WTC11 (cell line): ENCODE measurements at regions not wholly inside any gene's neighbourhood (a gene's known extent, or its start where the extent isn't known, plus 50 kb on each side); places are given as distances from the start of the nearest gene placed in this dataset.

ENCODE experiments used
- ATAC-seq: fragments of 200-7000 bp; cut with Tn5 transposase; 2 replicates; pipeline ENCODE4 v1.10.0; 2021; ENCODE audit warnings: mild to moderate bottlenecking, moderate library complexity
- CTCF ChIA-PET: fragments of 300-600 bp; sonication (Branson Sonifier 250); formaldehyde crosslinking; loops from one replicate; lab custom pipeline; 2021; ENCODE audit warnings: antibody characterized with exemption; lab: Charles Lee
- POLR2A ChIA-PET: fragments of 350-600 bp; sonication (Branson Sonifier 250); formaldehyde crosslinking; loops from one replicate; lab custom pipeline; 2021; ENCODE audit warnings: antibody characterized with exemption; lab: Charles Lee
- DNase-seq: peaks from one replicate; pipeline ENCODE4 v3.0.0; 2021; ENCODE audit warnings: low spot score
- H3K27ac Mint-ChIP-seq: 2 replicates; pipeline ENCODE4 v1.8.0; 2021; ENCODE audit warnings: mixed read lengths
- H3K27me3 Mint-ChIP-seq: 2 replicates; pipeline ENCODE4 v1.8.0; 2021; ENCODE audit warnings: low read depth, mild to moderate bottlenecking, moderate library complexity, mixed read lengths
- H3K36me3 Mint-ChIP-seq: 2 replicates; pipeline ENCODE4 v1.8.0; 2021; ENCODE audit warnings: mixed read lengths
- H3K4me1 Mint-ChIP-seq: 2 replicates; pipeline ENCODE4 v1.8.0; 2022; ENCODE audit warnings: mixed read lengths
- H3K4me3 Mint-ChIP-seq: 2 replicates; pipeline ENCODE4 v1.8.0; 2021; ENCODE audit warnings: mild to moderate bottlenecking, moderate library complexity, mixed read lengths
- H3K9me3 Mint-ChIP-seq: 2 replicates; pipeline ENCODE4 v1.8.0; 2021; ENCODE audit warnings: mixed read lengths
- ELF4 ChIP-seq: sonication (generic); formaldehyde crosslinking; IDR thresholded peaks from 2 replicates; pipeline ENCODE4 v1.8.1; 2022; ENCODE audit warnings: low read depth, mild to moderate bottlenecking, moderate library complexity, missing genetic modification reagents
- EMX1 ChIP-seq: fragments of 250-450 bp; sonication (Bioruptor Pico); IDR thresholded peaks from 2 replicates; pipeline ENCODE4 v1.8.0; 2021; ENCODE audit warnings: mild to moderate bottlenecking
- FOXJ3 ChIP-seq: sonication (generic); formaldehyde crosslinking; IDR thresholded peaks from 2 replicates; pipeline ENCODE4 v1.9.0; 2021; ENCODE audit warnings: missing genetic modification reagents, mild to moderate bottlenecking, borderline replicate concordance
- GRHL2 ChIP-seq: fragments of 250-450 bp; sonication (Bioruptor Pico); IDR thresholded peaks from 2 replicates; pipeline ENCODE4 v1.8.0; 2022; ENCODE audit warnings: mild to moderate bottlenecking, moderate library complexity; ENCODE audit not compliant: insufficient replicate concordance, severe bottlenecking
- IRF2 ChIP-seq: sonication (generic); formaldehyde crosslinking; IDR thresholded peaks from 2 replicates; pipeline ENCODE4 v1.8.0; 2022; ENCODE audit warnings: low read depth, missing genetic modification reagents, borderline replicate concordance
- JUN ChIP-seq: sonication (generic); formaldehyde crosslinking; IDR thresholded peaks from 2 replicates; pipeline ENCODE4 v1.8.0; 2023; ENCODE audit warnings: mild to moderate bottlenecking, missing genetic modification reagents
- NFYB ChIP-seq: sonication (generic); formaldehyde crosslinking; conservative IDR thresholded peaks from 2 replicates; pipeline ENCODE4 v1.8.0; 2022; ENCODE audit warnings: low read depth, missing genetic modification reagents
- NR3C1 ChIP-seq: sonication (generic); formaldehyde crosslinking; conservative IDR thresholded peaks from 2 replicates; pipeline ENCODE4 v1.8.1; 2023; ENCODE audit warnings: low read depth, mild to moderate bottlenecking, missing genetic modification reagents
- SMAD4 ChIP-seq: sonication (generic); formaldehyde crosslinking; IDR thresholded peaks from 2 replicates; pipeline ENCODE4 v1.8.0; 2022; ENCODE audit warnings: mild to moderate bottlenecking, missing genetic modification reagents
- TP53 ChIP-seq: sonication (generic); formaldehyde crosslinking; IDR thresholded peaks from 2 replicates; pipeline ENCODE4 v1.8.1; 2023; ENCODE audit warnings: mild to moderate bottlenecking, missing genetic modification reagents
- ZNF219 ChIP-seq: sonication (generic); formaldehyde crosslinking; IDR thresholded peaks from 2 replicates; pipeline ENCODE4 v1.8.0; 2023; ENCODE audit warnings: missing genetic modification reagents, mild to moderate bottlenecking, borderline replicate concordance
- ZNF416 ChIP-seq: fragments of 250-450 bp; sonication (Bioruptor Pico); IDR thresholded peaks from 2 replicates; pipeline ENCODE4 v1.9.0; 2021; ENCODE audit warnings: mild to moderate bottlenecking, inconsistent platforms
- ZNF423 ChIP-seq: fragments of 250-450 bp; sonication (Bioruptor Pico); IDR thresholded peaks from 2 replicates; pipeline ENCODE4 v2.1.2; 2022; ENCODE audit warnings: mild to moderate bottlenecking, moderate library complexity
- ZNF671 ChIP-seq: fragments of 250-450 bp; sonication (Bioruptor Pico); IDR thresholded peaks from 2 replicates; pipeline ENCODE4 v1.8.0; 2021; ENCODE audit warnings: mild to moderate bottlenecking
- TF ChIP-seq, protein P1 (sequence below): sonication (generic); formaldehyde crosslinking; IDR thresholded peaks from 2 replicates; pipeline ENCODE4 v1.8.1; 2022; ENCODE audit warnings: mild to moderate bottlenecking, missing genetic modification reagents, moderate library complexity, borderline replicate concordance
- TF ChIP-seq, protein P2 (sequence below): sonication (generic); formaldehyde crosslinking; IDR thresholded peaks from 2 replicates; pipeline ENCODE4 v1.8.0; 2022; ENCODE audit warnings: missing genetic modification reagents
- TF ChIP-seq, protein P3 (sequence below): sonication (generic); formaldehyde crosslinking; IDR thresholded peaks from 2 replicates; pipeline ENCODE4 v1.8.1; 2022; ENCODE audit warnings: missing genetic modification reagents, borderline replicate concordance
- TF ChIP-seq, protein P4 (sequence below): sonication (generic); formaldehyde crosslinking; IDR thresholded peaks from 2 replicates; pipeline ENCODE4 v1.8.0; 2022; ENCODE audit warnings: mild to moderate bottlenecking, missing genetic modification reagents
- TF ChIP-seq, protein P5 (sequence below): sonication (generic); formaldehyde crosslinking; IDR thresholded peaks from 2 replicates; pipeline ENCODE4 v1.8.1; 2023; ENCODE audit warnings: mild to moderate bottlenecking, missing genetic modification reagents, moderate library complexity
- TF ChIP-seq, protein P6 (sequence below): sonication (generic); formaldehyde crosslinking; conservative IDR thresholded peaks from 2 replicates; pipeline ENCODE4 v1.8.1; 2022; ENCODE audit warnings: mild to moderate bottlenecking, missing genetic modification reagents

DNA sequence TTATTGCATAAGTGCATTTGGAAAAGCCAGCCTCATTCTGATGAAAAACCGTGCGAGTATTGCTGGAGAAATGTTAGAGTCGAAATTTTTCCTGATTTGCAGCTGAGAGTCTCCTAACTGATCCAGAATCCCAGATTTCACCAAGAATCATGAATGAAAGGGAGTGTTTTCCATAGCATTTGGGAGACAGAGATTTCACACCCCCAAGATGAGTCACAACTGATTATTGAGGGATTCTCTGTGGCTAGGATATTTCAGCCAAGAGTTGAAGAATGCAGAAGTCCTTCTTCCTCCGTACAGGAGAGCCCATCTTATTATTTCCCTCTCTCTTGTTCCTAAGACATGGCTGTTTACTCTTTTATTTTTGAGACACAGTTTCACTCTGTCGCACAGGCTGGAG lies 82.2 kb upstream of the SALL4 start (continued):
- no peak for TF ChIP-seq ZNF219 (CRISPR knock-in tag)
- TF ChIP-seq JUN (CRISPR knock-in tag): no peak
- no peak for TF ChIP-seq NR3C1 (CRISPR knock-in tag)
- TF ChIP-seq, protein P1, sequence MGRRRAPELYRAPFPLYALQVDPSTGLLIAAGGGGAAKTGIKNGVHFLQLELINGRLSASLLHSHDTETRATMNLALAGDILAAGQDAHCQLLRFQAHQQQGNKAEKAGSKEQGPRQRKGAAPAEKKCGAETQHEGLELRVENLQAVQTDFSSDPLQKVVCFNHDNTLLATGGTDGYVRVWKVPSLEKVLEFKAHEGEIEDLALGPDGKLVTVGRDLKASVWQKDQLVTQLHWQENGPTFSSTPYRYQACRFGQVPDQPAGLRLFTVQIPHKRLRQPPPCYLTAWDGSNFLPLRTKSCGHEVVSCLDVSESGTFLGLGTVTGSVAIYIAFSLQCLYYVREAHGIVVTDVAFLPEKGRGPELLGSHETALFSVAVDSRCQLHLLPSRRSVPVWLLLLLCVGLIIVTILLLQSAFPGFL (CRISPR knock-in tag): no peak
- TF ChIP-seq, all 79 proteins: peak for 0

DNA sequence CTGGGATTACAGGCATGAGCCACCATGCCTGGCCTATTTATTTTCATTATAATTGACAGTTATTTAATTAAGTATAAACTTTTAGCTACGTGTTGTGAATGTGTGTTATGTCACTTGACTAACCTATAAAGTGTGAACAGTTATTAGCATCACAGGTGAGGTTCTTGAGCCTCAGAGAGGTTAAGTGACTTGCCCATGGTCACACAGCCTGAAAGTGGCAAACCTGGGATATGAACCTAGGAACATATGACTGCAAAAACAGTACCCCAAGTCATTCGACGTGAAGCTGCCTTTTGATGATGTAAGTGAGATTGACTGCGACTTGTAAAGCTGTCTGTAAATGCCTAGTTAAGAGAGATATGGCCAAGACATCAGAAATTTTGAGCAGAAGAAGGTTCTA lies 77.9 kb upstream of the SALL4 start:
- DNase-seq (no peak), ATAC-seq (no peak)
- CTCF ChIA-PET: interaction anchor here (1.0 kb wide), 1 partner anchor 80 kb away, joined by 3 read pairs; no protein-coding TSS in a partner anchor
- no peaks in the 10 kb centered on the region for H3K9me3 Mint-ChIP-seq
- POLR2A ChIA-PET: no interaction called here
- H3K27me3 Mint-ChIP-seq: no peaks in the 10 kb centered on the region
- H3K27ac Mint-ChIP-seq: no peak overlapping the region
- no peak overlapping the region for H3K4me3 Mint-ChIP-seq
- no peaks in the 10 kb centered on the region for H3K36me3 Mint-ChIP-seq
- TF ChIP-seq, protein P2, sequence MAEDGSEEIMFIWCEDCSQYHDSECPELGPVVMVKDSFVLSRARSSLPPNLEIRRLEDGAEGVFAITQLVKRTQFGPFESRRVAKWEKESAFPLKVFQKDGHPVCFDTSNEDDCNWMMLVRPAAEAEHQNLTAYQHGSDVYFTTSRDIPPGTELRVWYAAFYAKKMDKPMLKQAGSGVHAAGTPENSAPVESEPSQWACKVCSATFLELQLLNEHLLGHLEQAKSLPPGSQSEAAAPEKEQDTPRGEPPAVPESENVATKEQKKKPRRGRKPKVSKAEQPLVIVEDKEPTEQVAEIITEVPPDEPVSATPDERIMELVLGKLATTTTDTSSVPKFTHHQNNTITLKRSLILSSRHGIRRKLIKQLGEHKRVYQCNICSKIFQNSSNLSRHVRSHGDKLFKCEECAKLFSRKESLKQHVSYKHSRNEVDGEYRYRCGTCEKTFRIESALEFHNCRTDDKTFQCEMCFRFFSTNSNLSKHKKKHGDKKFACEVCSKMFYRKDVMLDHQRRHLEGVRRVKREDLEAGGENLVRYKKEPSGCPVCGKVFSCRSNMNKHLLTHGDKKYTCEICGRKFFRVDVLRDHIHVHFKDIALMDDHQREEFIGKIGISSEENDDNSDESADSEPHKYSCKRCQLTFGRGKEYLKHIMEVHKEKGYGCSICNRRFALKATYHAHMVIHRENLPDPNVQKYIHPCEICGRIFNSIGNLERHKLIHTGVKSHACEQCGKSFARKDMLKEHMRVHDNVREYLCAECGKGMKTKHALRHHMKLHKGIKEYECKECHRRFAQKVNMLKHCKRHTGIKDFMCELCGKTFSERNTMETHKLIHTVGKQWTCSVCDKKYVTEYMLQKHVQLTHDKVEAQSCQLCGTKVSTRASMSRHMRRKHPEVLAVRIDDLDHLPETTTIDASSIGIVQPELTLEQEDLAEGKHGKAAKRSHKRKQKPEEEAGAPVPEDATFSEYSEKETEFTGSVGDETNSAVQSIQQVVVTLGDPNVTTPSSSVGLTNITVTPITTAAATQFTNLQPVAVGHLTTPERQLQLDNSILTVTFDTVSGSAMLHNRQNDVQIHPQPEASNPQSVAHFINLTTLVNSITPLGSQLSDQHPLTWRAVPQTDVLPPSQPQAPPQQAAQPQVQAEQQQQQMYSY (CRISPR knock-in tag): no peak
- TF ChIP-seq, protein P3, sequence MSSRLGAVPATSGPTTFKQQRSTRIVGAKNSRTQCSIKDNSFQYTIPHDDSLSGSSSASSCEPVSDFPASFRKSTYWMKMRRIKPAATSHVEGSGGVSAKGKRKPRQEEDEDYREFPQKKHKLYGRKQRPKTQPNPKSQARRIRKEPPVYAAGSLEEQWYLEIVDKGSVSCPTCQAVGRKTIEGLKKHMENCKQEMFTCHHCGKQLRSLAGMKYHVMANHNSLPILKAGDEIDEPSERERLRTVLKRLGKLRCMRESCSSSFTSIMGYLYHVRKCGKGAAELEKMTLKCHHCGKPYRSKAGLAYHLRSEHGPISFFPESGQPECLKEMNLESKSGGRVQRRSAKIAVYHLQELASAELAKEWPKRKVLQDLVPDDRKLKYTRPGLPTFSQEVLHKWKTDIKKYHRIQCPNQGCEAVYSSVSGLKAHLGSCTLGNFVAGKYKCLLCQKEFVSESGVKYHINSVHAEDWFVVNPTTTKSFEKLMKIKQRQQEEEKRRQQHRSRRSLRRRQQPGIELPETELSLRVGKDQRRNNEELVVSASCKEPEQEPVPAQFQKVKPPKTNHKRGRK (CRISPR knock-in tag): no peak
- TF ChIP-seq ZNF416 (CRISPR knock-in tag): no peak
- TF ChIP-seq IRF2 (CRISPR knock-in tag): no peak
- TF ChIP-seq ELF4 (CRISPR knock-in tag): no peak
- TF ChIP-seq SMAD4 (CRISPR knock-in tag): no peak
- no peaks in the 10 kb centered on the region for H3K4me1 Mint-ChIP-seq

DNA sequence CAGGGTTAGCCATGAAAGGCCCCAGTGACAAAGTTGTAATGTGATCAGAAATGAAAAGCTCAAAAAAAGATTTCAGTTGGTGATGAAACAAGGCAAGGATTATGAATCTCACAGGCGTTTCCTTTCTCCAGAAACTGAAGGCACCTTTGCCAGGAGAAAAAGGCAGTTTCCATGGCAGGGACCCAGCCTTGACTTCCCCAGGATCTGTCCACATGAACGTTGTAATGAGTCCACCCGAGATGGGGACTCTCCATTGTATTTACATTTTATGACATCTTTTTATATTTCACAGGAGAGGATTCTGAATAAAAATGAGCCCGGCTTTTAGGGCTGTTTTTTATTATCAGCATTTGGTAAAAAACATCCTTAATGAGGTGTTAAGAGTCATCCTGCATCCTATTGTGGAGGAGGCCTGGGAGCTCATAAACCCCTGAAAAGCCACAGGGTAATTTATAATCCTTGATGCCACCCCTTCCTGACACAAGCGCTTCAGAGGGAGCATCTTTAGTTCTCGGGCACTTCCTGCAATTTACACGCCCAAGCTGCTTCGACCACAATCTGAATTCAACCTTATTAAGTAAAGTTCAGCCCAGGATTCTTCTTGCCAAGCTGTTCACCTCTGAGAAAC lies 74.1 kb upstream of the SALL4 start:
- no peak overlapping the region for H3K4me3 Mint-ChIP-seq
- no peak overlapping the region; the same call in 1 of the 2 replicates for H3K27ac Mint-ChIP-seq
- ATAC-seq: no peak
- POLR2A ChIA-PET: interaction anchor here (0.5 kb wide), 1 partner anchor 53 kb away, joined by 3 read pairs; no protein-coding TSS in a partner anchor
- H3K4me1 Mint-ChIP-seq: no peaks in the 10 kb centered on the region
- TF ChIP-seq ZNF423 (no peak), ZNF671 (no peak), GRHL2 (CRISPR knock-in tag) (no peak)
- TF ChIP-seq, all 79 proteins: peak for 0
- Mint-ChIP-seq H3K27me3 (no peaks in the 10 kb centered on the region), H3K9me3 (no peaks in the 10 kb centered on the region), H3K36me3 (no peaks in the 10 kb centered on the region)
- no peak for DNase-seq
- CTCF ChIA-PET: interaction anchor here (0.6 kb wide), 2 partner anchors 10 to 109 kb away, joined by 3 read pairs; no protein-coding TSS in a partner anchor

DNA sequence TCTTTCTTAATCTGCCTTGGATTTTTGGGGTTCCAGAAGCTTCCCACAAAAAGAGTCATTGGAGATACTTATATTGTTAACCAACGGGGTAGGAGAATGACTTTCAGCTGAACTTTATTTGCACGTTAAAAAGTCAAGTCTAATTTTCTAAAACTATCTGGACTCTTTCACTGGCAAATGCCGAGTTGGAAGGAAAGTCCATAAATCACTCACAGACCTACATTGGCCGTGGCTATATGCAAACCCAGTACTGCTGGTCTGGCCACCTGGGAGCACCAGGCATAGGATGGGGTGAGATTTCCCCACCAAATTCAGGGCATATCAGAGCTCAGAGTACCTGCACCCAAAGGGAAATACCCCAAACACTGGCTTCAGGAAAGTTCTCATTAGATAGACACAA lies 71.3 kb upstream of the SALL4 start:
- POLR2A ChIA-PET: no interaction called here
- no peaks in the 10 kb centered on the region for H3K27me3 Mint-ChIP-seq
- H3K4me3 Mint-ChIP-seq: no peak overlapping the region
- TF ChIP-seq, protein P4, sequence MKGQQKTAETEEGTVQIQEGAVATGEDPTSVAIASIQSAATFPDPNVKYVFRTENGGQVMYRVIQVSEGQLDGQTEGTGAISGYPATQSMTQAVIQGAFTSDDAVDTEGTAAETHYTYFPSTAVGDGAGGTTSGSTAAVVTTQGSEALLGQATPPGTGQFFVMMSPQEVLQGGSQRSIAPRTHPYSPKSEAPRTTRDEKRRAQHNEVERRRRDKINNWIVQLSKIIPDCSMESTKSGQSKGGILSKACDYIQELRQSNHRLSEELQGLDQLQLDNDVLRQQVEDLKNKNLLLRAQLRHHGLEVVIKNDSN (CRISPR knock-in tag): no peak
- TF ChIP-seq NFYB: no peak
- TF ChIP-seq, protein P5, sequence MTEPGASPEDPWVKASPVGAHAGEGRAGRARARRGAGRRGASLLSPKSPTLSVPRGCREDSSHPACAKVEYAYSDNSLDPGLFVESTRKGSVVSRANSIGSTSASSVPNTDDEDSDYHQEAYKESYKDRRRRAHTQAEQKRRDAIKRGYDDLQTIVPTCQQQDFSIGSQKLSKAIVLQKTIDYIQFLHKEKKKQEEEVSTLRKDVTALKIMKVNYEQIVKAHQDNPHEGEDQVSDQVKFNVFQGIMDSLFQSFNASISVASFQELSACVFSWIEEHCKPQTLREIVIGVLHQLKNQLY: no peak
- no peak for TF ChIP-seq EMX1
- TF ChIP-seq, protein P6, sequence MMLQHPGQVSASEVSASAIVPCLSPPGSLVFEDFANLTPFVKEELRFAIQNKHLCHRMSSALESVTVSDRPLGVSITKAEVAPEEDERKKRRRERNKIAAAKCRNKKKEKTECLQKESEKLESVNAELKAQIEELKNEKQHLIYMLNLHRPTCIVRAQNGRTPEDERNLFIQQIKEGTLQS (CRISPR knock-in tag): no peak
- no peak for TF ChIP-seq TP53 (CRISPR knock-in tag)
- no peak for TF ChIP-seq FOXJ3 (CRISPR knock-in tag)

More for the DNA sequence above, 71.3 kb upstream of the SALL4 start:
- CTCF ChIA-PET: interaction anchor here (1.2 kb wide), 1 partner anchor 11 kb away, joined by 6 read pairs; no protein-coding TSS in a partner anchor
- no peak for DNase-seq
- Mint-ChIP-seq H3K9me3 (no peaks in the 10 kb centered on the region), H3K36me3 (no peaks in the 10 kb centered on the region), H3K27ac (no peak overlapping the region), H3K4me1 (no peaks in the 10 kb centered on the region)
- no peak for ATAC-seq
